Right lobe of liver (tissue), 6 donors: ENCODE measurements at regions not wholly inside any gene's neighbourhood (a gene's known extent, or its start where the extent isn't known, plus 50 kb on each side); places are given as distances from the start of the nearest gene placed in this dataset.

Experiments used
- ATAC-seq, 4 donors: fragments of 200-7000 bp; cut with Tn5 transposase; one replicate each; pipeline ENCODE4 v1.9.1; 2020; ENCODE audit warnings: mild to moderate bottlenecking in 4 of 4, moderate library complexity in 4 of 4
- DNase-seq, 3 donors: peaks; one replicate each; pipeline ENCODE4 v3.0.0-alpha.2; 2020
- H3K27ac ChIP-seq, 3 donors: fragments of 200-600 bp; one replicate each; pipeline ENCODE4 v1.8.0; 2022
- H3K27me3 ChIP-seq, 2 donors: fragments of 200-600 bp; one replicate each; pipeline ENCODE4 v1.8.0; 2022
- H3K36me3 ChIP-seq, 4 donors: fragments of 200-600 bp; sonication (generic) in 1 of 4; one replicate each; pipeline versions ENCODE4 v1.5.1 to v1.8.0; 2017 to 2022; ENCODE audit warnings: control low read depth in 1 of 4
- H3K4me1 ChIP-seq, 4 donors: fragments of 200-600 bp; sonication (generic) in 1 of 4; one replicate each; pipeline versions ENCODE4 v1.5.1 to v1.8.0; 2017 to 2022; ENCODE audit warnings: control low read depth in 1 of 4
- H3K4me3 ChIP-seq, 3 donors: fragments of 200-600 bp; one replicate each; pipeline ENCODE4 v1.8.0; 2022
- H3K9me3 ChIP-seq, 4 donors: fragments of 200-600 bp; sonication (generic) in 1 of 4; one replicate each; pipeline versions ENCODE4 v1.5.1 to v1.8.0; 2017 to 2022; ENCODE audit warnings: control low read depth in 1 of 4
- POLR2A ChIP-seq: fragments of 450-650 bp; IDR thresholded peaks from one replicate; pipeline ENCODE4 v1.6.1; 2017; ENCODE audit warnings: antibody characterized with exemption, mild to moderate bottlenecking
- WGBS: methylation state at CpG from one replicate; pipeline ENCODE4 v1.1.6; 2018; ENCODE audit warnings: low coverage, low lambda C conversion rate; ENCODE audit not compliant: insufficient coverage; ENCODE audit errors: missing lambda C conversion rate; 5-methylcytosine and 5-hydroxymethylcytosine counted together
- intact Hi-C, 2 donors: fragments of 100-400 bp; cut with DNase I; formaldehyde crosslinking; loops; one replicate each; pipeline versions ENCODE4 v1.11.2 to v1.14.1; 2022
- TF ChIP-seq, protein P1 (sequence below), 4 donors: fragments of 200-600 bp in 3 of 4; fragments of 450-650 bp in 1 of 4; IDR thresholded peaks; one replicate each; pipeline versions ENCODE4 v1.5.1 to v1.8.0; 2016 to 2022; ENCODE audit warnings: antibody characterized with exemption in 4 of 4, mild to moderate bottlenecking in 2 of 4
- donor health status: DM: no; HTN: yes; CAD: no.
- donor health status: DM: no; HTN: no; CAD: no.
- donor health status: DM: no; HTN: no; CAD: no.
- donor health status: DM: no; HTN: yes; CAD: no.
- donor health status: DM: no; HTN: yes; CAD: no.

DNA sequence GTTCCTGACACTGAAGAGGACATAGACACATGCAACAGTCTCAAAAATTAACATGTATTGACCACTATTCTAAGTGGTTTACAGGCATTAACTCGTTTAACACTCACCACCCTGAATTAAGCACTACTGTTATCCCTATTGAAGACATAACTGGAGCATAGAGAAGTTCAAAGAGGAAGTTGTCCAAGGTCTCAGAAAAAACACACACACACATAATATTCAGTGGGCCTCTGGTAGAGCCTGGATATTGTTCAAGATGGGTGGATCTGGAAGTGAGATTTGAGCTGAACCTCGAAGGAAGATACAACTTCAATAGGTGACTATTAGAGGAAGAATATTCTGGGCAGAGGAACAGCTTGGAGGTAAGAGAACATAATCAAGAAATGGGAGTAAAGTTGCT, 334.9 kb downstream of the HNRNPD start:
- no peak for DNase-seq
- Histone ChIP-seq H3K9me3 (no peaks in the 10 kb centered on the region), H3K4me1 (peaks cover 0 to 7% (median 0%) of the 10 kb centered on the region in 4 donors), H3K27me3 (no peaks in the 10 kb centered on the region), H3K36me3 (no peaks in the 10 kb centered on the region), H3K4me3 (no peak overlapping the region), H3K27ac (no peak overlapping the region)
- intact Hi-C loops: no loop called here
- 16% methylated on average over 2 of the region's 2 CpGs for WGBS
- no peak for TF ChIP-seq POLR2A
- no peak for ATAC-seq

DNA sequence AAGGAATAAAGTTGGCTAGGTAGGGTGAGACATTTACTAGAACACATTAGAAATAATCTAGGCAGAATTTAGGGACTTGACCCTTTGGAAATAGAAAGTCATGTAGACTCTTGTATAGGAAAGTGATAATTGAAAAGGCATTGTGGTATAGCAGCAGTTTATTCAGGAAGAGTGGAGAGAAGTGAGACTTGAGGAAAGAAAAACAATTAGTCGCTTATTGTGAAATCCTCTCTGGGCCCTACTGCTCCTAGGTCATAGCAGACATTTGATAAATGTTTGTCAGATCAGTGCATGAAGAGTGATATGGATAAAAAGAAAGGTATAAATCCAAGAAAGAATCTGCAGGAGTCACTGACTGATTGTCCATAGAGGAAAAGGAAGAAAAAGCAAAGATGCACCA, 337.6 kb downstream of the HNRNPD start:
- no peak for ATAC-seq
- Histone ChIP-seq H3K4me3 (no peak overlapping the region), H3K4me1 (no peaks in the 10 kb centered on the region), H3K27ac (no peak overlapping the region), H3K27me3 (no peaks in the 10 kb centered on the region), H3K36me3 (no peaks in the 10 kb centered on the region), H3K9me3 (no peaks in the 10 kb centered on the region)
- TF ChIP-seq POLR2A: no peak
- TF ChIP-seq, protein P1, sequence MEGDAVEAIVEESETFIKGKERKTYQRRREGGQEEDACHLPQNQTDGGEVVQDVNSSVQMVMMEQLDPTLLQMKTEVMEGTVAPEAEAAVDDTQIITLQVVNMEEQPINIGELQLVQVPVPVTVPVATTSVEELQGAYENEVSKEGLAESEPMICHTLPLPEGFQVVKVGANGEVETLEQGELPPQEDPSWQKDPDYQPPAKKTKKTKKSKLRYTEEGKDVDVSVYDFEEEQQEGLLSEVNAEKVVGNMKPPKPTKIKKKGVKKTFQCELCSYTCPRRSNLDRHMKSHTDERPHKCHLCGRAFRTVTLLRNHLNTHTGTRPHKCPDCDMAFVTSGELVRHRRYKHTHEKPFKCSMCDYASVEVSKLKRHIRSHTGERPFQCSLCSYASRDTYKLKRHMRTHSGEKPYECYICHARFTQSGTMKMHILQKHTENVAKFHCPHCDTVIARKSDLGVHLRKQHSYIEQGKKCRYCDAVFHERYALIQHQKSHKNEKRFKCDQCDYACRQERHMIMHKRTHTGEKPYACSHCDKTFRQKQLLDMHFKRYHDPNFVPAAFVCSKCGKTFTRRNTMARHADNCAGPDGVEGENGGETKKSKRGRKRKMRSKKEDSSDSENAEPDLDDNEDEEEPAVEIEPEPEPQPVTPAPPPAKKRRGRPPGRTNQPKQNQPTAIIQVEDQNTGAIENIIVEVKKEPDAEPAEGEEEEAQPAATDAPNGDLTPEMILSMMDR (IDR thresholded peaks at IDR 0.05): no peak
- intact Hi-C loops: no loop called here
- DNase-seq: no peak
- WGBS: 7% methylated on average over 1 of the region's 1 CpG

DNA sequence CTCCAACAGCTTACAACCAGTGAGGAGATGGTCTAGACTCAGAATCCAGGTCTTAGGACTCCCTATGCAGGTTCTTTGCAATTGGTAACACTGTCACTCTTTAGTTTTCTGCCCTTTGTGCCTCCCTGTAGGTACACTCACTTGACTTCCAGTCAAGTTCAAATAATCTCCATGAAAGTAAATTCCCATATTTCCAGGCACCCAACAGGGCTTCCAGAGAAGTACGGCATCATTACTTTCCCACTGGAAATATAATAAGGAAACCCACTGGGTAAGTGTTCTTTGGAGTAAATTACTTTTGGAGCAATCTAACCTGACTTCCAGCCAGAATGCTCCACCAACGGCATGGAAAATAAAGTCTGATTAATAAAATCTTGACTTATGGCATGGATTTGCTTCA, 338.9 kb downstream of the HNRNPD start:
- TF ChIP-seq, protein P1 (IDR thresholded peaks at IDR 0.05): no peak
- TF ChIP-seq POLR2A: no peak
- H3K4me1 ChIP-seq: no peaks in the 10 kb centered on the region
- no peak overlapping the region for H3K4me3 ChIP-seq
- no peaks in the 10 kb centered on the region for H3K9me3 ChIP-seq
- intact Hi-C loops: no loop called here
- H3K36me3 ChIP-seq: no peaks in the 10 kb centered on the region
- no peak for DNase-seq
- ATAC-seq: no peak
- no peaks in the 10 kb centered on the region for H3K27me3 ChIP-seq
- H3K27ac ChIP-seq: no peak overlapping the region
- WGBS: 60% methylated on average over 2 of the region's 2 CpGs

DNA sequence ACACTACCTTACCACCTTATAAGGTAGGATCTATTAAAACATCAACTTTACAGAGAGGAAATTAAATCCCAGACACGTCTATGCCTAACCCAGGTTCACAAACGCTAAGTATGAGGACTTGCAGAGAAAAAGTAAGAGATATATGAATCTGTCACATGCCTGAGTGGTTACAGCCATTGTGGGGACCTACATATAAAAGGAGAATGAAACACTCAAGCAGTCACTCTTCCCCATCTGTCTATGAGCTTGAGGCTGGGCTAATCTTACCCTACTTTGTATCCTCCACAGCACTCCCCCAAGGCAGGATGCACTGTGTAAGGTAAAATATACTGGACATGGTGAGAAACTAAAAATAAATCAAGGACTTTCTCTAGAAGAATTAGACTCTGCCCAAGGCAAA, 339.9 kb downstream of the HNRNPD start:
- H3K4me1 ChIP-seq: no peaks in the 10 kb centered on the region
- no peaks in the 10 kb centered on the region for H3K36me3 ChIP-seq
- 27% methylated on average over 2 of the region's 2 CpGs for WGBS
- no peak overlapping the region for H3K27ac ChIP-seq
- H3K27me3 ChIP-seq: no peaks in the 10 kb centered on the region
- ATAC-seq: no peak
- TF ChIP-seq, protein P1 (IDR thresholded peaks at IDR 0.05): no peak
- no peak for TF ChIP-seq POLR2A
- intact Hi-C loops: no loop called here
- H3K9me3 ChIP-seq: no peaks in the 10 kb centered on the region
- no peak for DNase-seq
- H3K4me3 ChIP-seq: no peak overlapping the region

DNA sequence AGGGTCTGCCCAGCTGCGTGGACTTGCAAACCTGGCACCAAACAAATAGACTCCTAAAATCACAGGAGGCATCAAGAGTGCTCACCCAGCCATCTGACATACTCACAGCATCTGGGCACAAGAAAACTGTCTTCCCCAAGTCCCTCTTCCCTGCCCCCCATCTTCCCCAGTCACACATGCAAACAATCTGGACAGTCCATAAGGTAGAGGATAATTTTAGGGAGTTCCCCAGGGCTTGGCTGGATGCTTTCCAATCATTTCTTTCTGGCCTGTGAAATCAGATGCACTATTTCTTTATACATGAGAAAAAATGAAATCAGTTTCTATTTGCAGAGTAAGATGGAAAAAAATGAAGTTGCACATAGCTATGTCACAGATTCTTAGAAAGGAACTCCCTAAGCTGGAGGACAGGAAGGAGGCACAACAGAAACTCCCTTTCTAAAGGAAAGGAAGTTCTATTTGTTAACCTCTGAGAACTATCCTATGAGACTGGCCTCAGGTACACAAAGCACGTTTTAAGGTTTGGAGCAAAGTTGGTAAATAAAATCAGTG, 342.3 kb downstream of the HNRNPD start:
- H3K27ac ChIP-seq: no peak overlapping the region
- 53% methylated on average over 2 of the region's 2 CpGs for WGBS

More for the DNA sequence above, 342.3 kb downstream of the HNRNPD start:
- intact Hi-C loops: no loop called here
- TF ChIP-seq, protein P1 (IDR thresholded peaks at IDR 0.05): no peak
- TF ChIP-seq POLR2A: no peak
- DNase-seq: no peak
- Histone ChIP-seq H3K27me3 (no peaks in the 10 kb centered on the region), H3K4me1 (no peaks in the 10 kb centered on the region), H3K9me3 (no peaks in the 10 kb centered on the region), H3K36me3 (no peaks in the 10 kb centered on the region), H3K4me3 (no peak overlapping the region)
- no peak for ATAC-seq
